GM21619 (cell line): ENCODE measurements at regions not wholly inside any gene's neighbourhood (a gene's known extent, or its start where the extent isn't known, plus 50 kb on each side); places are given as distances from the start of the nearest gene placed in this dataset.

Experiments used
- ATAC-seq: cut with Tn5 transposase; IDR thresholded peaks from one replicate; pipeline ENCODE4 v1.9.1; 2021; ENCODE audit not compliant: unreplicated experiment

DNA sequence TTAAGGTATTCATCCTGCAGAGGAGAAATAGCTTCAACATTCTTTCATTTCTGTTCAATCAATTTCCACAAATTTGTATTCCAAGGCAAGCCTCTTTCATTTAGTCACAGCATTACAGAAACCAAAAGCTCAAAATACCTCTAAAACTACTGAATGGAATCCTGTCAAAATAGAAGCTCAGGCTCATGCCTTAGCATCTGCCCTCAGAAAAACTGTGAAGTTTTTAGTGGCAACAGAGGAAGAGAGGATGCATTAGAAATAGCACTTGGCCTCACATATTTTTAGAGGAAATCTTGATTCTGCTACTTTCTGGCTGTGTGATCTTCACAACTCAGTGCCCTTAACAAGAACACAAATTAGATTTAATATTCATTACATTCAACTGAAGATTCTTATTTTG, 69.1 kb upstream of the GALNT13 start:
- ATAC-seq, result no peak

DNA sequence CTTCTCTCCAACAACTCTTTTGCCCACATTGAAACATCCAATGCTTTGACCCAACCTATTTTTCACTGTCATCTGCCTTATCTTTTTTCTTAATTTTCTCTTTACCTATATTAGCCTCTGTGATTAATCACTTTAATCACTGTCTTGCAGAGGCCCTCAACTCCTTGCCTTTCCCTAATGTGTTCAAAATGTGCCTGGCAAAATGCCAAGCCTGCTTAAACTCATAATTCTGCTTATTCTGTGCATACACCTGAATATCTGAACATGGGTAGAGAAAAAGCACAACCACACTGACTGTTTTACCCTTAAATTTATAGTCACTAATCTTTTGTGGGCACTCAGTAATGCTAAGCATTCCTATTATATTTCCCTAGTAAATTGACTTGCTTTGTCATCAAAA, 63.0 kb upstream of the GALNT13 start:
- no peak for ATAC-seq

DNA sequence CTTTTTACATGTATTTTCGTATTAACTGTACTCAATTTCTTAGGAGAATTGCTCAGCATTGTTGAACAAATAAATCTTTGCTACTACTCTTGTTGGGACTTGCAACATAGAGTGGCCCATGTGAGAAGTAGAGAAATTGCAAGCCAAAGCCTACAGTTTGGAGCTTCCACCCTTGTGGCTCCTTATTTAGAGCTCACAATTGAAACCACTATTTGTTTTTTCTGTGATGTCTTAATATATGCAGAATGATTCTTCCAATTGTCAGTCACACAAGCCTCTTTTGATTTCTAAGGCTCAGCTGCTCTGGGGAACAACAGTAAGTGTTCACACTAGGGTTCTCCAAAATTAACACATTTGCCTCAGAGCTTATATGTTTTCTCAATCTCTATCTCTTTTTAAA, 60.2 kb upstream of the GALNT13 start:
- no peak for ATAC-seq

DNA sequence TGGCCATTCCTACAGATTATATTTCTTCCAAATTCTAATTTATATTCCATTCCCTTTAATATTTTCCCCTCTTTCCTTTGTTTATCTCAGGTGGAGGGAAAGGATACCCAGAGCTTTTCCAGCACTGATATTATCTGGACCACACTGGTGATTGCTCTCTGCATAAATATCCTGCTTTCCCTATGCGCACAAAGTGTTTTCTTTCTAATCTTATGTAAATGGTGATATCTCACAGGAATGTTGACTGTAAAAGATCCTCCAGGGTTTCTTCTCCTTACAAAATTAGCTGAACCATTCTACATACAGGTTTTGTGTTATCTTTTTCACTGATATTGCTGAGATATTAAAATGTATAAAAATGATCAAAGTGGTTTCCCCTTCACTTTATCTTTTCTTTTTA, 59.1 kb upstream of the GALNT13 start:
- ATAC-seq, result no peak

DNA sequence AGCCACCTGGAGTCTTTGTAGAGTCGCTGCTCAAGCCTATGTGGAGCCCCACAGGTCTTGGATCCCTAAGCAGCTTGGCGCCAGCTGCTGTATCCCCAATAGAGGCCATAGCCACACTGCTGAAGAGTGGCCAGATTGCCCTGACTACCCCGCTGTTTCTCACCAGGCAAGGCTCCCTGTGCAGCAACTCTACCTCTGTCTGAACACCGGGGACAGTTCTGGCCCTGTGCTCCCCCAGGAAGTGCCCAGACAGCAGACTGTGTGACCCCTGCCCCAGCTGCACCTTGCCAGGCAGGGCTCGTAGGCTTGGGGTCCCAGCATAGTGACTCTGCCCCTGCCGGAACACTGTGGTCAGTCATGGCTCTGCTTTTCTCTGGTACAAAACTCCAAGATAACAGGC, 53.5 kb upstream of the GALNT13 start:
- ATAC-seq, result no peak

DNA sequence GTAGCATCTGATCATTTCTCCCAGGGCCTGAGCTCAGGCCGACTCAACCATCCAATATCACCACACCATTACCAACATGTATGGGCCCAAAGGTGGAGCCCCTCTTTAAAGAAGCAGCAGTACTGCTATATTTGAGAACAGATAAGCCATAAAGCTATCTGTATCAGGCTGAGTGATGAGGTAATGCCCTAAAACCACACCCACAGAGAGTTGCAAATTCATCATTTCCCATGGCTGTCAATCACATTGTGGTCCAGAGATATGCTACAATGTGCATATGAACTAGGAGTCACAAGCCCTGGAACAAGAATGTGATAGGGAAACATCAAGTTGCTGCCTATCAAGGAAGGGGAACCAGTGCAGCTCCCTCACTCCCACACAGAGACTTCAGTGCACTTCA, 52.6 kb upstream of the GALNT13 start:
- ATAC-seq, result no peak

DNA sequence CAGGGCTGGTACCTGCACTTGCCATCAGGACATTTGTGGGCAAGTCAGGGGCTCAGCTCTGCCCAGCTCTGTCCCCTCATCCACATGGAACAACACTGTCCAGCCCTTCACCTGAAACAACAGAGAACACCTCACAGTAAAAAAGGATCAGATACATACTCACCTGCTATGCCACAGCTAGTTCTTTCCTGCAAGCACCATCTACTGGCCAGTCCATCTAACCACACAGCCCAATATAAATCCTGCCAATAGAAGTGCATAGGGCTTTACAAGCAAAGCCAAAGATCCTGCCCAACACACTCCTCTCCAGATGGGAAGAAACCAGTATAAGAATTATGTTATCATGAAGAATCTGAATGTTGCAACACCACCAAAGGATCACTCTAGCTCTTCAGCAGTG, 52.2 kb upstream of the GALNT13 start:
- no peak for ATAC-seq
